NOMO-1 treated with dmso at 0.1 percent for 144 hours (cell line): ENCODE measurements at regions not wholly inside any gene's neighbourhood (a gene's known extent, or its start where the extent isn't known, plus 50 kb on each side); places are given as distances from the start of the nearest gene placed in this dataset.

Source experiments
- DNase-seq: peaks from one replicate; lab custom pipeline; 2025; ENCODE audit not compliant: unreplicated experiment; lab: John Stamatoyannopoulos, UW

DNA sequence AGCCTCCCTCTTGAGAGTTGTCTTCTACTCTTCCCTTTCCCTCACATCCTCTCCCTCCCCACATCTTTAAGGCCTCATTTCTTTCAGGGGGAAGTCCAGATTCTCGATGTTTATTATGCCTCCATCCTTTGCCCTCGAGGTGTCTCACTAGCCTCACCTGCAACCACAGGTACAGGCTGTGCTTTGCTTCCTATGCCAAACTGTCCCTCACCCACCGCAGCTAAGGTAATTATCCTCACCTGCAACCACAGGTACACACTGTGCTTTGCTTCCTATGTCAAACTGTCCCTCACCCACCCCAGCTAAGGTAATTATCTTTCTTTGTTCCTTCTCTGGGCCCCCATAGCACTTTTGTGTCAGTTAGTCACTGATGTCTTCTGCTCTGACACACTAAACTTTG, 328.1 kb upstream of the SNX7 start:
- DNase-seq, result no peak

DNA sequence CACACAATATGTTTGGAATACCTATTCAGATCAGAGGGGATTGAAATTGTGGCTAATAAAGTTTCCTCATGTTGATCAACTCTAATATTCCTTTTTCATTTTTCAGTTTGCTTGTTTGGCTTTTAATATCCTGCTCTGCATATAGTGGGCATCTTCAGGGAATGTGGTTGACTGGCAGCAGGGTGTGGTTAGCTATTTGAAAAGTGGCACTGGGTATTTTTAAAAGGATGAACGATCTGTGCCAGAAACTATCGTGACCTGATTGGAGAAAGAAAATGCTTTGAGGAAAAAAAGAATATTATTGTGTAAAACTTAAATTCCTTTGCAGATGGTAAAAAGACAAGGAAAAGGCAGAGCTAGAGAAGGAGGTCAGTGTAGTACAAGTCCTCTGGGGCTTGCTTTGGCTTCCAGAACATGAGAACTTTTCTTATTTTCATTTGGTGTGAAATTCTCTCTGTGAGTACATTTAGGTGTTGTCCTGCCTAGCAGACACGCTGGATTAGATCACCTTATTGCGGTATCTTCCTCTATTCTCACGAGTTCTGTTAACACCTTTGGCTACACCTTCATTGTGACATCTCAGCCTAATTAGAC, 329.7 kb upstream of the SNX7 start:
- no peak for DNase-seq

DNA sequence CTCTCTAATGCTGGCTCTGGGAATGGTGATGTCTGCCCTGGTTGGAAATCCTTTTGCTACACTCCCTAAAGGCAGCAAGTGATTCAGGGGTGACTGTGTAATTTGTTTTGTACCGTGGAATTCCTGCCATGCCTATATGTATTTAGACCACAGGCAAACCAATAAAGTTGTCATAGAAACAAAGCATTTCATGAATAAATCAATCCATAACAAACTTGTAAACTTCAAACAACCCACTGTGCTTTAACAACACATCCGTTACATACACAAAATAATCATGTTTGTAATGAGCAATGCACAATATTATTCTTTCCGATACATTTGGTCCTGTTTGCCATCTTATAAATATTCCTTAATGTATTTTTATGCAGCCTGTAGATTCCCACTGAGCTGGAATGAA, 330.3 kb upstream of the SNX7 start:
- DNase-seq, result no peak

DNA sequence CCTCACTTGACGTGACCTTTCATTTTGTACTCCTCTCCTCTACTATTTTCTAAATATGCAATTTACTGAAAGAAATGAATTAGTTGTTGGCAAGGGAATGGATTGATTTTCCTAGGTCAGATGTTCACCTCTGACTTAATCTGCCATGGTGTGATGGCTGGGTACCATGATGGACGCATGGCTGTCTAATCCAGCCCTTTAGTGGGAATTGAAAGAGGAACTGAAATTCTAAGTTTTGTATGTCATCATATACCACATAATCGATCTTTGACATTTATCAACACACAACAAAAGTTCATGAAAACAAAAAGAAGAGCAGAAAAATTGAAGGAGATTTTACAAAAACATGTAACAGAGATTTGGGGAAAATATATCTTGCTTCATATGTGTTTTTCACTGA, 331.3 kb upstream of the SNX7 start:
- no peak for DNase-seq

DNA sequence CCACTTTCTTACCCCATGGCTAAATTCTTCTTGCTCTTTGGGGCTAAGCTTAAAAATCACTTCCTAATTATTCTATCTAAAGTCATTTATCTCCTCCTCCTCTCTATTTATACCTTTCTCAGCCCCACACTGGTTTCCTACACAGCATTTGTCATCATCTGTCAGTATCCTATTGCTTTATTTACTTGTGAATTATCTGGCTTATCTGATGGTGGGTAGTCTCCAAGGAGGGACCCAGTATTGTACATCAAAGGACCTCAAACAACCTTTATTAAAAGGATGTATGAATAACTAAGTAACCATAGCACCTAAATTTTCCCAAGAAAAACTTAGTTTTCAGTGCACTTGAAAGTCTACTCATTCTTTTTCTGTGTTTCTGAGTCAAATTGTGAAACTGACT, 332.7 kb upstream of the SNX7 start:
- no peak for DNase-seq

DNA sequence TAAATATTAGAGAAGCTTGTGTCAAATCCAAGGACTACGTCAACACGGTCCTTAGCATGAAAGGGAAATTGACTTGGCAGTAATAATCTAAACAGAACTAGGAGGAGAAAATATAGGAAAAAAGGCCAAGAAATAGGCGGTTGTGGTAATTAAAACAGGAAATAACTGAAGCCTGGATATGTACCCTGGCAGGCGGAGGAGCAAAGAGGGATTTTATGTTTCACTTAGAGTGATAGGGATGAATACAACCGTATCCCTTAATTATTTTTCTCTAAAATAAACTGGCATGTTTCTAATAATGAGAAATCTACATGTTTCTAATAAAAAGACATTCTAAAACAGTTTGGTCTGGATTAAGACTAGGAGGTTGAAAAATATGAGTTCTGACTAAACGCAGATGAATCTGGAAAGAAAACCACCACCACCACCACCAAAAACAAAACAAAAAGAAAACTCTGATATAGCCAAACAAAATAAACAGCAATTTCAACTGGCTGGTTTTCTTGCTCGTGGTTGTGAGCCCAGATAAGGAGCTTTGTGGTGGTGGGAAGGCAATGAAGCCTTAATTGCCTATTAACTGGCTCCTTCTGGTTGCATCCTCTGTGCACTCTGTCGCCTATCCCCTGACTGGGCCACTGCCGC, 334.2 kb upstream of the SNX7 start:
- no peak for DNase-seq

DNA sequence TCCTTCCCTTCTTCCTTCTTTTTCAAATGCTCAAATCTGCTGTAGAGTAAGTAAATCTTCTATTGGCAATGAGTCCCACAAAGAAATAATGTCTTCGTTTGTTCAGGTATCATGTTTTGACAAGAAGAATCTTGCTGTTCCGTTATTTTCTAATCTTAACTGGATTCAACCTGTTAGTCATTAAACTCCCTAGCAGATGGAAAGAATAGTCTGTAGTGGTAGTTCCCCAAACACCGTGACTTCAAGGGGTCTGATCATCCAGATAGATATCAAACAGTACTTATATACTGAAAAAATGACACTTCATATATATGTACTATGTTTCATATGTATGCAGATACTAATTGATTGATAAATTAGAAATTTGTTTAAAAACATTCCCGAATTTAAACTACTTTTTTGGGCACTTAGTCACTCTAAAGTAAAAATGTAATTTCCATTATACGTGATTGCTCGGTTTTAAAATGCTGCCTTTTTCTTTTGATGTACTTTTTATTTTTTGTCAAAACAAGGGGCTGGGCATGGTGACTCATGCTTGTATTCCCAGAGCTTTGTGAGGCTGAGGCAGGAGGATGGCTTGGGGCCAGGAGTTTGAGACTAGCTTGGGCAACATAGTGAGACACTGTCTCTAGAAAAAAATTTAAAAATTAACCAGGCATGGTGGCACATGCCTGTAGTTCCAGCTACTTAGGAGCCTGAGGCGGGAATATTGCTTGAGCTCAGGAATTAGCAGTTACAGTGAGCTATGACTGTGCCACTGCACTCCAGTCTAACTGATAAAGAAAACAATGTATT, 335.7 kb upstream of the SNX7 start:
- no peak for DNase-seq

DNA sequence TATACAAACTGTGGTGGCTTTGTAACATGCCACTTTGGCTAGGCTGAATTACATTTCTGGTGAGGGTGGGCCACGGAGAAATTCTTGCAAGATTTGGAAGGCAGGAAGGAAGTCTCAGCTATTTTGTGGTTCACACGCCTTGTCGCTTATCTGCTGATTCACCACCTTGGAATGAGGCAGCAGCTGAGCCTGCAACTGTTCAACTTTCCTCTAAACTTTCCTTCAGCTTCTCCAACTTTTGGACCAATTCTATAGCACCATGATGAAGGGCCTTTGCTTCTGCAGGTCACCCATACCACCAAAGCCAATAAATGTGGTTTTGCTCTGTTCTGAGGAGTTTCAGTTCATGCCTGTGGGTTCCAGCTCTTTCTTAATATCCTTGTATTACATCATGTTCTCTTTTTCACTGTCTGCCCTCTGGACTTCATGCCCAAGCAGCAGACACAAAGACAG, 337.6 kb upstream of the SNX7 start:
- peak; percentile 93 for DNase-seq

DNA sequence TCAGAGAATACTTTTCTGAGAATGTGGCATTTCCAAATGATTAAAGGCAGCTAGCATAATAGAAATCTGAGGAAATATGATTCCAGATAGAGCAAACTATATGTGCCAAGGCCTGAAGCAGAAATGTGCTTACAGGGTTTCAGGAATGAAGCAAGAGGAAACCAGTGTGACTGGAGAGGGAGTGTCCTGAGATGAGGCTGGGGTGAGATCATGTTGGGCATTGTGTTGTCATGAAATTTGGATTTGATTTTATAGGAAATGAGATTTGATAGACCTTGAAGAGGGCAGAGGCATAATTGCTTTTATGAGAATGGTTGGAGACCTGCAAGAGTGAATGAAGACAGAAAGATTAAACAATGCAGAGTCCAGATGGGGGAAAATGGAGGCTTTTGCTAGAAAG, 338.1 kb upstream of the SNX7 start:
- DNase-seq, result peak; percentile 53

DNA sequence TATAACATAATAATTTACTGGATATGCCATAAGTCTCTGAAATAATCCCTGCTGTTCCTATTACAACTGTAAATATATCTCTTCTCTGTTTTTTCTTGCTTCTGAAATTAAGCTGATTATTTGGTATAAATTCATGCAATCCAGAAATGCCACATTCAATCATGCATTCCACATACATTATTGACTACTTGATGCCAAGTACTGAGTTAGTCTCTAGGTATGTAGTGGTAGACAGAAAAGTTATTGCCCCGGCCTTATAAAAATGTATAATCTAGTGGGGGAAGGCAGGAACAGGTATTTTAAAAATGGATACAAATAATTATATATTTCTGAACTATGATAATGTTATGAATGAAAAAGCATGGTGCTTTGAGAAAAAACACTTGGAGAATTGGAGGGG, 338.6 kb upstream of the SNX7 start:
- DNase-seq, result no peak

DNA sequence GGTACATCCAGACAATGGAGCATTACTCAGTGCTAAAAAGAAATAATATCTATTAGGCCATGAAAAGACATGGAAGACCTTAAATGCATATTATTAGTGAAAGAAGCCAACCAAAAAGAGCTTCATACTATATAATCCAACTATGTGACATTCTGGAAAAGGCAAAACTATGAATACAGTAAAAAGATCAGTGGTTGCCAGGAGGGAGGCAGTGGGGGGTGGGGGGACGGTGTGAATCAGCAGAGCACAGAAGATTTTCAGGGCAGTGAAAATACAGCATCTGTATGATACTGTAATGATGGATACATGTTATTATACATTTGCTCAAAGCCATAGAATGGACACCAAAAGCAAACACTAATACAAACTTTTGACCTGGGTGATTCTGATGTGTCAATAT, 339.4 kb upstream of the SNX7 start:
- no peak for DNase-seq

DNA sequence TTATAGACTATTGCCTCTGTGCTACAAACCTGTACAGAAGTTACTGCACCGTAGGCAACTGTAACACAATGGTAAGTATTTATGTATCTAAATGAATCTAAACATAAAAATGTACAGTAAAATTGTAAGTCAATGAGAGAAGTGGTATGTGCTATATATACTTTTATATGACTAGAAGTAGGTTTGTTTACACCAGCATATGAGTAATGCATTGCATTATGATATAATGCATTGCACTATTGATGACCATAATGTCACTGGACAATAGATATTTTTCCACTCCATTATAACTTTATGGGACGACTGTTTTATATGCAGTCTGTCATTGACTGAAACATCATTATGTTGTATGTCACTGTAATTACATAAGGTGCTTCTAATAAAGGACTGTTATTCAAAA, 340.3 kb upstream of the SNX7 start:
- no peak for DNase-seq

DNA sequence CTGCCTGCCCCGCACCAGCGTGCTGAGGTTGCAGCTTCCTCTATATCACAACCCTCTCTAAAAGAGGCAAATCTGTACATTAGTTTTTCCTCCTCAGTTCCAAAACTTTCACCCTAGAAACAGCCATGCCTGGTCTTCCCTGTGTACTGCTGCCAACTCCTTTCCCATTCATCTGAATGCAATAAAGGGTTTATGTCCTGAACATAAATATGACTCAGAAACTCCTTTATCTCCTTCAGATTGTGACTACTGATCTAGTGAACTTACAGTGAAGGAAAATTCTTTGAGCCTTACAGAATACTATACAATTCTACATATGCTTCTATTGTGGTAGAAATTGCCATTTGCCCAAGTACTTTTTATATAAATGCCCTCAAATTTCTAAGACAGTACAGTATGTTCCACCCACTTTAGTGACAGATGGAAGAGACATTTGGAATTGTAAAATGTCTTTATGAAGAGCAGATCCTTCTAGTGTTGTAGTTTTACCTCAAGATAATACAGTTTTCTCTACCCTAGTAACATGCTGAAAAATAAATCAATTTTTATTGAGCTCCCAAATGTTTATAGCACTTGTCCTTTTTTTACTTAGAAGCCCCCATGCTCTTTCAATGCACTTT, 345.1 kb upstream of the SNX7 start:
- DNase-seq, result no peak

DNA sequence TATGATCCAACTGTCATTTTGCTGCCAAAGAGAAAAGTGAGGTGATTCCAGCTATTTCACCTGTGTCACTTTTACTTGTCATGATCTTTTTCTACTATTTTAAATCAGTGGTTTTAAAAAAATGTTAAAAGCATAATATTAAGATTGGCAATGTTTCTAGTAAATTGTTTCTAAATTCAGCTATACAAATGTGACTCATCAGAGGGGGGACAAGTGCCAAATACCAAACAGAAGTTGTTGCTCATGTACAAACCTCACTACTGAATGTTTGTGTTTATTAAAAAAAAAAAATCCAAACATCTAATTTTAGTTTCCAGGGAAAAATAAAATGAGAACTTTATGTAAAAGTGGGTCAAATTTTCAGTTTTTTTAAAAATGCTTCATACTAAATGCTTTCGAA, 346.2 kb upstream of the SNX7 start:
- DNase-seq, result no peak

DNA sequence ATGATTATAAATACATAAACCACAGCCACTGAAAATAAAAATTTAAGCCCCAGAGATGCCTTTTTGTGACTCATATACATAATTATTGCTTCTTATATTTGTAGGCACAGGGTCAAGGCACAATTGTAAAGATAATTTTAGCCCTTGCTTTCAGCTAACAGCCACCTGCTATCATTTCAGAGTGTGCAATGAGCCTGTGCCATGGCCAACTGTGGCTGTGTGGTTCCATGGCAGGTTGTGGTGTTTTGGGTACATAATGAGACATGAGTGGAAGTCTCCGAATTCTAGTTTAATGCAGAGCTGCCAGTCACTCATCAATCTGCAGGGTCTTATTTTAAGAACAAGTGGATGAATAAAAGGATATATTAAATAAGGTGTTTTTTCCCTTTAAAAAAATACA, 346.9 kb upstream of the SNX7 start:
- no peak for DNase-seq

DNA sequence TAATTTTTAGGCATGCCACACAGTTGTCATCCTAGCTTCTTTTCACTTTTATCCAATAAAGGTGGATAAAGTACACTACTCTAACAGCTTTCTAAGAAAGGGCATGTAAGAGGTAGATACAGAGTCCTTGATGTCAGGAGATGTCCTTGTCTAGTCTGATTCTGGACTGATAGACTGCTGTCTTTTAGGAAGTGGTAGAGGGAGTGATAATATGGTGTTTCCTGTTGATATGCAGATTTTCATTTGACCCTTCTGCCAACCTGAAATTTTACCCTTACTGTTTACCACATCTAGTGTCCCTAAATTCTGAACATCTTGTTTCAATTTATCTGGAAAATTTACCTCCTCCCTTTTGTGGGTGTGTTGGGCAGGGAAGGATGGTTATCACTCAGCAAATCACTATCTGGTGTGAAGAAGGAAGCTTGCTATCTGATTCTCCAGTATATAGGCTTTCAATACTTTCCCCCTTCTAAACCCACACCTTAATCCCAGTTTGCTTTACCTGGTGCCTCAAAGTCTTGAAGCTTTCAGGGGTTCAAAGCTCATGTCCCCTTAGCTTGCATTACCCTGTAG, 354.9 kb upstream of the SNX7 start:
- DNase-seq, result no peak

DNA sequence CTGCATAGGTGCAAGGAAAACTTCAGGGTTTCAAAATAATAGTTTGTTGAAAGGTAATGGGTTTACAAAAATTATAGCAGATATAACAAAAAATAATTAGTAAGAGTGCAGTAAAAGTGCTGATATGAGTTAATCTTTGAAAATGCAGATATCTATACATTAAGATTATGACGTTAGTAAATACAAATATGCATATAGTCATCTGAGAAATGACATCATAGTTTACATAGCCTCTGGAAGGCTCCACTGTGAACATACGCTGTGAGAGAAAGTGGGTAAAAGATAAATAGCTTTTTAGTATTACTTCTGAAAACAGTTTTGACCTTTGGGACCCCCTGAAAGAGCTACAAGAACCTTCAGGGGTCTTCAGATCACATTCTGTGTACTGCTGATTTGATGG, 356.2 kb upstream of the SNX7 start:
- DNase-seq, result no peak

DNA sequence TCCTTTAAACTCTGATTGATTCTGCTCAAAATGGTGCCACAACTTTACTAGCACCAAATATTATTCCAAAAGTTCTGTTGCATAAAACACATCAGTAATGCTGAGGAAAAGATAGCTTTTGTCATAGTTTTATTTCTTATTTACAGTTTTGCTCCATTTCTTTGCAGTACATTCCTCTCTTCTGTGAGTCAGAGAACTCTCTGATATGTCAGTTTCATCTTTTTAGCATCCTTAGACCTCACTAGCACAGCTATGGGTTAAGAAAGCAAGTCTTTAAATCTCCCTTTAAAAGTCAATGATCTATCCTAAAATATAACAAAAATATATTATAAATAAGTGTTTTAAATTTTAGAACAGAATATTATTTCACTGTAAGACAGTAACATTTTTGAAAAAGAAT, 356.6 kb upstream of the SNX7 start:
- DNase-seq, result no peak

DNA sequence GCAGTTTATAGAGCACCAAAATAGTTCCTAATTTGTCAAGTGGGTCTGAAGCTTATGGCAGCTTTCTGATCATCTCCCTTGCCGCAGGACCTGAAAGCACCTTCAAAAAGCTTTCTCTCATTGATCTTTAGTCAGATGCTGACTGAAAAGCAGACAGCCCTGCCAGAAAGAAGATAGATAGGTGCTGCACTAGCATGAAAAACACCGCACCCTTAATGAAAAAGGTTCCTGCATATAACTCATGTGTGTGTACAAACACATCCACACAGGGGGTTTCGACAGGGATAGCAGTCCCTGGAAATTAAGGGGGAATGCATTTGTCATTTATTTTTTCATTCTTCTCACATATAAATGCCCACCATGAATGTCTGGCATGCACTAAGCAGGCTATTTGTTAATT, 361.7 kb upstream of the SNX7 start:
- DNase-seq, result no peak

DNA sequence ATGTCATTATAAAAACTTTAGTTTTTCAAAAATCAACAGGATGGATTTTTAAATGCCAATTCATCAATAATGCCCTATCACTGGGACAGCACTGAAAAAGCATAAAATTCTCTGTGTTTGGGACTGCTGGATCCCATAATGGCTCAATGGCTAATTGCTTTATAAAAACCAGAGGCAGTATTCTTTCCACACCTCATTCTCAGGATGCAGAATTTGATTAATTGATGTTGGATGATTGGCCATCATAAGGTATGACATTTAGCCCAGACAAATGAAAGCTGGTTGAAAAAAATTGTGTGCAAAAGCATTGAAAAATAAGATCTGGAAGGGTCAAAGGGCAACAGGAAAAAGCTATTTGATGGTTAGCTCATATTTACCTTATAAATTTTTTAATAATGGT, 362.2 kb upstream of the SNX7 start:
- DNase-seq, result no peak

DNA sequence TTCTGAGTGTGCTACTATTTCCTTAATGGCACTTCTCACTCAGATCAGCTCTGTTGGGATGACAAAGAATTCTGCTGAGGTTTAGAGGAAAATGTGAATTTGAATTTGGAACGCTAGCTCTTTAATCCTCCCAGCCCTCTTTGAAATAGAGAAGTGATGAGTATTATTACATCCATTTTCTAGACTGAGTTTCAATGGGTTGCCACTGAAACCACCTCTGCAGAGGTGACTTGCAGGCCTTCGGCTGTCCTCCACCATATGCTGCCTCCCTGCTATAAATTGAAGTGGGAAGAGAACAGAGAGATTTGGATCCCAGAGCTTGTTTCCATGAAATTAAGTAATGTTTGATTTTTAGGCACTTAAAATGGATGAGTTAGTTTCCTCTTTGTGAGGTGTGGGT, 363.2 kb upstream of the SNX7 start:
- no peak for DNase-seq

DNA sequence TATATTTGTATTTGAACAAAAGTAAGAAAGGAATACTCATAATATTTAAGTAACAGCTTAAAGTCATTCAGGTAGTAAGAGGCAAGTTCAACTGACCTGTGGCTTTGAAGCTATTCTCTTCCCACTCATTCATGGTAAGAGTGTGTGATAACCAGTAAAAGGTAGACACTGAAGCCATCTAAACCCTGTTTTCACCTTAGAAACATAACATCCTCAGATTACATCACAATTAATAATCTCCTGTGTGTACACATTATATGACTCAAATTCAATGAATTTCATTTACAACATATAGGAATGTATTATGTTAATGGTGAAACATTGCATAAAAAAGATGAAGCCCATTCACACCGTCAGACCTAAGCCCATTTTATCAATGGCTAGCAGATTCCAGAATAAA, 364.8 kb upstream of the SNX7 start:
- no peak for DNase-seq
